Heart right ventricle (tissue), 16 donors: ENCODE measurements at regions not wholly inside any gene's neighbourhood (a gene's known extent, or its start where the extent isn't known, plus 50 kb on each side); places are given as distances from the start of the nearest gene placed in this dataset.

Source experiments
- ATAC-seq, 8 donors: fragments of 200-7000 bp; cut with Tn5 transposase; one replicate each; pipeline ENCODE4 v1.9.1; 2020; ENCODE audit warnings: mild to moderate bottlenecking in 8 of 8, moderate library complexity in 8 of 8, moderate number of reproducible peaks in 1 of 8
- DNase-seq, 2 donors: peaks; one replicate each; pipeline ENCODE4 v3.0.0-alpha.2; 2020
- H3K27ac ChIP-seq, 10 donors: fragments of 200-600 bp; sonication (generic) in 2 of 10; one replicate each; pipeline versions ENCODE4 v1.5.0 to v1.8.0; 2020 to 2022; ENCODE audit warnings: mild to moderate bottlenecking in 3 of 10
- H3K27me3 ChIP-seq, 7 donors: fragments of 200-600 bp; one replicate each; pipeline ENCODE4 v1.8.0; 2021 to 2022; ENCODE audit warnings: mild to moderate bottlenecking in 2 of 7
- H3K36me3 ChIP-seq, 9 donors: fragments of 200-600 bp; sonication (generic) in 1 of 9; one replicate each; pipeline versions ENCODE4 v1.5.0 to v1.8.0; 2020 to 2022; ENCODE audit warnings: mild to moderate bottlenecking in 2 of 9
- H3K4me1 ChIP-seq, 9 donors: fragments of 200-600 bp; sonication (generic) in 1 of 9; one replicate each; pipeline versions ENCODE4 v1.5.0 to v1.8.0; 2020 to 2022; ENCODE audit warnings: mild to moderate bottlenecking in 4 of 9
- H3K4me3 ChIP-seq, 10 donors: fragments of 200-600 bp; sonication (generic) in 2 of 10; one replicate each; pipeline versions ENCODE4 v1.5.0 to v1.8.0; 2020 to 2022; ENCODE audit warnings: mild to moderate bottlenecking in 7 of 10, moderate library complexity in 2 of 10
- H3K9me3 ChIP-seq, 11 donors: fragments of 200-600 bp in 10 of 11; sonication (generic) in 2 of 11; one replicate each; pipeline versions ENCODE4 v1.5.0 to v1.8.0; 2013 to 2022; ENCODE audit warnings: mild to moderate bottlenecking in 2 of 11, control low read depth in 1 of 11, moderate library complexity in 1 of 11
- CTCF ChIP-seq, 9 donors: fragments of 200-600 bp; sonication (generic) in 2 of 9; IDR thresholded peaks; one replicate each; pipeline versions ENCODE4 v1.5.0 to v1.8.0; 2021 to 2022; ENCODE audit warnings: antibody characterized with exemption in 9 of 9, mild to moderate bottlenecking in 5 of 9, moderate library complexity in 1 of 9
- WGBS, 2 donors: extraction: QIAGEN DNeasy Blood & Tissue Kit; methylation state at CpG; one replicate each; pipeline ENCODE4 v1.1.7; 2013; ENCODE audit warnings: inconsistent platforms in 1 of 2; 5-methylcytosine and 5-hydroxymethylcytosine counted together
- intact Hi-C, 10 donors: fragments of 100-400 bp; cut with DNase I; formaldehyde crosslinking; loops; one replicate each; pipeline versions ENCODE4 v1.11.1 to v1.14.2; 2022
- donor health status: Arrhythmogenic right ventricular cardiomyopathy.
- donor health status: ischemic (EF 13 %, LVEDD 7.1; RV severe dilation, severe dysfunction).
- donor health status: healthy with polysubstance abuse.
- donor health status: DM: no; HTN: yes; CAD: no.
- donor health status: DM: no; HTN: no; CAD: no.
- donor health status: ischemic (EF 25% LVEDD 6.9; RV normal size, moderate dysfunction).
- donor health status: ischemic (EF 25% LVEDD 5.7; RV mildly dilated, moderate dysfunction).
- donor health status: healthy.
- donor health status: DM: yes; HTN: yes; CAD: no.
- donor health status: Ischemic cardiomyopathy.
- donor health status: ischemic (EF 35%, LVEDD 5.7; RV mildly dilated, moderate dysfunction).
- donor health status: nonischemic (EF 11% LVEDD 7.7; RV severe dilation, severe dysfunction).
- donor health status: DM: yes; HTN: yes; CAD: no.
- donor health status: PGD.
- donor health status: ischemic (EF 29% LVEDD 5.4; RV normal size, mild dysfunction).
- donor health status: nonischemic (EF 23%, LVEDD 6.1; RV moderate dilation, normal function).

GRCh38 chr16:64280317-64280716, 841.5 kb downstream of the CDH11 start:
- ATAC-seq (no peak), DNase-seq (no peak)
- Histone ChIP-seq H3K27ac (no peak overlapping the region), H3K4me1 (no peaks in the 10 kb centered on the region), H3K27me3 (no peaks in the 10 kb centered on the region), H3K9me3 (peaks cover 0 to 15% (median 5%) of the 10 kb centered on the region in 11 donors), H3K36me3 (no peaks in the 10 kb centered on the region), H3K4me3 (no peak overlapping the region)
- WGBS, 2 donors = 81 to 84% methylated on average over 9 of the region's 9 CpGs
- no peak for TF ChIP-seq CTCF (IDR thresholded peaks at IDR 0.05)
- intact Hi-C loops = no loop called here

GRCh38 chr16:64278196-64278595, 843.7 kb downstream of the CDH11 start:
- TF ChIP-seq CTCF (IDR thresholded peaks at IDR 0.05) = no peak
- DNase-seq (no peak), ATAC-seq (no peak)
- intact Hi-C loops = no loop called here
- no peaks in the 10 kb centered on the region for H3K4me1 ChIP-seq
- no peaks in the 10 kb centered on the region for H3K9me3 ChIP-seq
- H3K36me3 ChIP-seq = no peaks in the 10 kb centered on the region
- no peak overlapping the region for H3K27ac ChIP-seq
- 76 to 81% methylated on average over 1 of the region's 1 CpG for WGBS, 2 donors
- H3K27me3 ChIP-seq = no peaks in the 10 kb centered on the region
- no peak overlapping the region for H3K4me3 ChIP-seq

DNA sequence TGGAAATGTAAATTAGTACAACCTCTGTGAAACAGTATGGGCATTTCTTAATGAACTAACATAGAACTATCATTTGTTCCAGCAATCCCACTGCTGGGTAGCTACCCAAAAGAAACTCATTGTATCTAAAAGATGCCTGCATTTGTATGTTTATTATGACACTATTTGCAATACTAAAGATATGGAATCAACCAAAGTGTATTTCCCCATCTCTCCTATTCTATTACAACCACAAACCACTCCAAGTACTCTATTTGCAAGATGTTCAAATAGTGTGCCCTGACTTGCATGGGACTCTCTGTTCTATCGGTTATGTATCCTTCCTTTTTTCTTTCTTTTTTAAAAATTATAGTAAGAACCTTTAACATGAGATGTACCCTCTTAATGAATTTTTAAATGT, 845.2 kb downstream of the CDH11 start:
- 89 to 94% methylated on average over 1 of the region's 1 CpG for WGBS, 2 donors
- intact Hi-C loops = no loop called here
- Histone ChIP-seq H3K36me3 (no peaks in the 10 kb centered on the region), H3K4me3 (no peak overlapping the region), H3K9me3 (peaks cover 0 to 1% (median 0%) of the 10 kb centered on the region in 11 donors), H3K27ac (no peak overlapping the region), H3K4me1 (no peaks in the 10 kb centered on the region), H3K27me3 (no peaks in the 10 kb centered on the region)
- DNase-seq = no peak
- no peak for TF ChIP-seq CTCF (IDR thresholded peaks at IDR 0.05)
- no peak for ATAC-seq

DNA sequence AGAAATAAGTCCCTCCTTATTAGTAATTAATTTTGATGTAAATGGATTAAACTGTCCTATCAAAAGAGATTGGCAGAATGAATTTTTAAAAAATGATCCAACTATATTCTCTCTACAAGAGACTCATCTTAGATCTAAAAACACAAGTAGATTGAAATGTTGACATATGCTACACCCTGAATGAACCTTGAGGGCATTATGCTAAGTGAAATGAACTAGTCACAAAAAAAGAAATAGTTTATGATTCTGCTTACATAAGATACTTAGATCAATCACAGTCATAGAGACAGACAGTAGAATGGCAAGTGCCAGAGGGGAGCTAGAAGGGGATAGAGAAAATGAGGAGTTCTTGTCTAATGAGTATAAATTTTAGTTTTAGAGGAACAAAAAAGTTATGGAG, 849.8 kb downstream of the CDH11 start:
- intact Hi-C loops = no loop called here
- DNase-seq = no peak
- TF ChIP-seq CTCF (IDR thresholded peaks at IDR 0.05) = no peak
- ATAC-seq = no peak
- no peaks in the 10 kb centered on the region for H3K4me1 ChIP-seq
- peaks cover 0 to 21% (median 0%) of the 10 kb centered on the region in 11 donors for H3K9me3 ChIP-seq
- H3K27me3 ChIP-seq = no peaks in the 10 kb centered on the region
- H3K27ac ChIP-seq = no peak overlapping the region
- H3K4me3 ChIP-seq = no peak overlapping the region
- H3K36me3 ChIP-seq = no peaks in the 10 kb centered on the region

GRCh38 chr16:64269756-64270155, 852.1 kb downstream of the CDH11 start:
- Histone ChIP-seq H3K27ac (no peak overlapping the region), H3K9me3 (peaks cover 0 to 21% (median 0%) of the 10 kb centered on the region in 11 donors), H3K36me3 (no peaks in the 10 kb centered on the region), H3K4me3 (no peak overlapping the region), H3K4me1 (no peaks in the 10 kb centered on the region), H3K27me3 (no peaks in the 10 kb centered on the region)
- DNase-seq = no peak
- intact Hi-C loops = no loop called here
- ATAC-seq = no peak
- TF ChIP-seq CTCF (IDR thresholded peaks at IDR 0.05) = no peak
- 69 to 76% methylated on average over 1 of the region's 1 CpG for WGBS, 2 donors
